H1 (cell line): ENCODE measurements at regions not wholly inside any gene's neighbourhood (a gene's known extent, or its start where the extent isn't known, plus 50 kb on each side); places are given as distances from the start of the nearest gene placed in this dataset.
A peak's percentile ranks its signal among the peaks of the same experiment; 100 is the strongest.

Source experiments
- CTCF ChIA-PET: fragments of 300-600 bp; sonication (Branson Sonifier 250); formaldehyde crosslinking; loops from one replicate; lab custom pipeline; 2021; ENCODE audit not compliant: partially characterized antibody; lab: Charles Lee
- POLR2A ChIA-PET: fragments of 300-600 bp; sonication (Branson Sonifier 250); formaldehyde crosslinking; loops from one replicate; lab custom pipeline; 2021; ENCODE audit warnings: inconsistent platforms; ENCODE audit not compliant: partially characterized antibody; lab: Charles Lee
- DNase-seq, 2 experiments: peaks; one replicate each; pipeline versions ENCODE4 v3.0.0 to v3.0.0-alpha.2; 2010 to 2022; ENCODE audit warnings: low spot score in 2 of 2, low read depth in 1 of 2, mixed read lengths in 1 of 2
- FAIRE-seq: peaks from 2 replicates; lab custom pipeline; 2011; peaks lifted over from hg19 to GRCh38; lab: Jason Lieb, UNC
- H2AFZ ChIP-seq: 2 replicates; pipeline ENCODE4 v1.8.1; 2012; ENCODE audit warnings: low read length, inconsistent platforms
- H2AK5ac ChIP-seq: 2 replicates; pipeline ENCODE4 v1.6.1; 2013; ENCODE audit warnings: low read depth, low read length
- H2BK120ac ChIP-seq: replicated peaks from 2 replicates; pipeline ENCODE3; 2013; ENCODE audit warnings: low read depth, low read length, inconsistent platforms
- H2BK12ac ChIP-seq: 2 replicates; pipeline ENCODE4 v1.6.1; 2013; ENCODE audit warnings: low read depth, low read length
- H2BK15ac ChIP-seq: 2 replicates; pipeline ENCODE4 v1.6.1; 2013; ENCODE audit warnings: low read length
- H2BK20ac ChIP-seq: 2 replicates; pipeline ENCODE4 v1.6.1; 2013; ENCODE audit warnings: low read length
- H2BK5ac ChIP-seq: 2 replicates; pipeline ENCODE4 v1.6.1; 2013; ENCODE audit warnings: low read depth, low read length
- H3K14ac ChIP-seq: 2 replicates; pipeline ENCODE4 v1.6.1; 2013; ENCODE audit warnings: inconsistent platforms; ENCODE audit not compliant: insufficient read length
- H3K18ac ChIP-seq: 2 replicates; pipeline ENCODE4 v1.6.1; 2013; ENCODE audit warnings: low read length; ENCODE audit errors: extremely low read depth
- H3K23ac ChIP-seq: 2 replicates; pipeline ENCODE4 v1.6.1; 2013; ENCODE audit warnings: inconsistent platforms; ENCODE audit not compliant: insufficient read length
- H3K23me2 ChIP-seq: 2 replicates; pipeline ENCODE4 v1.6.1; 2013; ENCODE audit warnings: low read depth, low read length
- H3K27ac ChIP-seq: 2 replicates; pipeline ENCODE4 v1.6.1; 2011; ENCODE audit warnings: low read depth, low read length, inconsistent platforms
- H3K27me3 ChIP-seq, 4 experiments: replicated peaks in 1 of 4; 1 replicate in 1 of 4; 2 replicates in 3 of 4; pipeline versions ENCODE4 v1.6.1 to v1.8.1; 2011 to 2013; ENCODE audit warnings: low read length in 3 of 4, mild to moderate bottlenecking in 3 of 4, inconsistent platforms in 2 of 4, mixed read lengths in 2 of 4, moderate library complexity in 1 of 4; ENCODE audit not compliant: control insufficient read depth in 3 of 4, insufficient read depth in 3 of 4; ENCODE audit errors: extremely low read depth in 1 of 4
- H3K36me3 ChIP-seq, 4 experiments: 2 replicates each; pipeline versions ENCODE4 v1.6.1 to v1.8.1; 2011 to 2013; ENCODE audit warnings: mild to moderate bottlenecking in 4 of 4, low read length in 3 of 4, moderate library complexity in 2 of 4, control low read depth in 1 of 4, inconsistent platforms in 1 of 4; ENCODE audit not compliant: insufficient read depth in 4 of 4, control insufficient read depth in 2 of 4
- H3K4ac ChIP-seq: replicated peaks from 2 replicates; pipeline ENCODE3; 2013; ENCODE audit warnings: low read length, low read depth, mixed read lengths, inconsistent platforms; ENCODE audit not compliant: insufficient read length
- H3K4me1 ChIP-seq, 4 experiments: replicated peaks in 1 of 4; 1 replicate in 1 of 4; 2 replicates in 3 of 4; pipeline versions ENCODE4 v1.6.1 to v1.8.1; 2011 to 2013; ENCODE audit warnings: low read length in 3 of 4, inconsistent platforms in 2 of 4, mixed read lengths in 1 of 4; ENCODE audit not compliant: insufficient read depth in 4 of 4, control insufficient read depth in 3 of 4
- H3K4me2 ChIP-seq, 2 experiments: 2 replicates each; pipeline versions ENCODE4 v1.6.1 to v1.8.1; 2011 to 2013; ENCODE audit warnings: low read depth in 2 of 2, low read length in 2 of 2, control low read depth in 1 of 2, inconsistent platforms in 1 of 2, mild to moderate bottlenecking in 1 of 2; ENCODE audit not compliant: insufficient read depth in 1 of 2
- H3K4me3 ChIP-seq, 4 experiments: fragments of 200-600, 300-600 bp in 1 of 4; sonication (generic), shearing (Covaris generic), sonication (Bioruptor Twin) in 1 of 4; 2 replicates each; pipeline versions ENCODE4 v1.5.1 to v1.8.1; 2011 to 2016; ENCODE audit warnings: low read length in 4 of 4, low read depth in 3 of 4, control low read depth in 2 of 4, inconsistent platforms in 2 of 4, mild to moderate bottlenecking in 2 of 4, mixed read lengths in 1 of 4, moderate library complexity in 1 of 4; ENCODE audit not compliant: insufficient read depth in 2 of 4; ENCODE audit errors: extremely low read depth in 1 of 4
- H3K56ac ChIP-seq: replicated peaks from 2 replicates; pipeline ENCODE3; 2013; ENCODE audit warnings: low read depth, mild to moderate bottlenecking, mixed read lengths, low read length, inconsistent platforms; ENCODE audit not compliant: insufficient read length
- H3K79me1 ChIP-seq: 2 replicates; pipeline ENCODE4 v1.6.1; 2013; ENCODE audit warnings: low read depth, low read length, control low read depth
- H3K79me2 ChIP-seq, 2 experiments: 2 replicates each; pipeline versions ENCODE4 v1.6.1 to v1.8.1; 2012 to 2013; ENCODE audit warnings: low read length in 2 of 2, mild to moderate bottlenecking in 2 of 2, inconsistent platforms in 1 of 2; ENCODE audit not compliant: insufficient read depth in 2 of 2, control insufficient read depth in 1 of 2
- H3K9ac ChIP-seq, 4 experiments: replicated peaks in 1 of 4; 1 replicate in 1 of 4; 2 replicates in 3 of 4; pipeline versions ENCODE4 v1.6.1 to v1.8.1; 2011 to 2013; ENCODE audit warnings: low read depth in 3 of 4, low read length in 3 of 4, control low read depth in 2 of 4, mild to moderate bottlenecking in 2 of 4, moderate library complexity in 2 of 4, inconsistent platforms in 1 of 4; ENCODE audit errors: extremely low read depth in 1 of 4
- H3K9me3 ChIP-seq, 2 experiments: 2 replicates each; pipeline versions ENCODE4 v1.6.1 to v1.8.1; 2012 to 2013; ENCODE audit warnings: mild to moderate bottlenecking in 2 of 2, moderate library complexity in 2 of 2, control low read depth in 1 of 2, inconsistent platforms in 1 of 2, low read depth in 1 of 2, low read length in 1 of 2, mixed read lengths in 1 of 2; ENCODE audit not compliant: insufficient read depth in 2 of 2
- H4K20me1 ChIP-seq, 2 experiments: replicated peaks in 1 of 2; 2 replicates each; pipeline versions ENCODE3 to v1.8.1; 2011 to 2013; ENCODE audit warnings: inconsistent platforms in 2 of 2, low read length in 2 of 2, mild to moderate bottlenecking in 1 of 2; ENCODE audit not compliant: insufficient read depth in 2 of 2, control insufficient read depth in 1 of 2
- H4K5ac ChIP-seq: 2 replicates; pipeline ENCODE4 v1.6.1; 2013; ENCODE audit warnings: low read length, low read depth, mixed read lengths, inconsistent platforms; ENCODE audit not compliant: insufficient read length
- H4K8ac ChIP-seq: 2 replicates; pipeline ENCODE4 v1.8.0; 2013; ENCODE audit warnings: mild to moderate bottlenecking, moderate library complexity, low read length, inconsistent platforms; ENCODE audit not compliant: insufficient read depth; ENCODE audit errors: extremely low read depth
- H4K91ac ChIP-seq: replicated peaks from 2 replicates; pipeline ENCODE3; 2013; ENCODE audit warnings: low read length, mixed read lengths, inconsistent platforms; ENCODE audit not compliant: insufficient read length
- ASH2L ChIP-seq: fragments of 200-600, 300-600 bp; sonication (generic); IDR thresholded peaks from one replicate; pipeline ENCODE4 v1.7.1; 2017; ENCODE audit warnings: low read length
- BRCA1 ChIP-seq: IDR thresholded peaks from 2 replicates; pipeline ENCODE4 v1.6.1; 2012; ENCODE audit warnings: low read depth, low read length, improper control_type of control experiment
- CTBP2 ChIP-seq: IDR thresholded peaks from 2 replicates; pipeline ENCODE4 v1.7.0; 2011; ENCODE audit warnings: borderline replicate concordance, mild to moderate bottlenecking, moderate library complexity, mixed read lengths, low read length; ENCODE audit not compliant: insufficient read depth, insufficient read length
- EZH2 ChIP-seq: fragments of 200-600 bp; sonication (generic); IDR thresholded peaks from 2 replicates; pipeline ENCODE4 v1.7.1; 2012; ENCODE audit warnings: low read depth, mild to moderate bottlenecking, moderate library complexity, low read length, inconsistent platforms; ENCODE audit not compliant: severe bottlenecking
- GTF2F1 ChIP-seq: IDR thresholded peaks from 2 replicates; pipeline ENCODE4 v1.6.1; 2012; ENCODE audit warnings: low read depth, low read length, improper control_type of control experiment, borderline replicate concordance
- PHF8 ChIP-seq: fragments of 200-600 bp; sonication (generic); conservative IDR thresholded peaks from 2 replicates; pipeline ENCODE4 v1.7.1; 2012; ENCODE audit warnings: low read depth, mild to moderate bottlenecking, inconsistent platforms, low read length, moderate library complexity
- POLR2A ChIP-seq, 2 experiments: IDR thresholded peaks; 1 replicate in 1 of 2; 2 replicates in 1 of 2; pipeline ENCODE4 v1.6.1; 2011; ENCODE audit warnings: low read depth in 2 of 2, low read length in 2 of 2, mild to moderate bottlenecking in 2 of 2; ENCODE audit errors: control extremely low read depth in 1 of 2
- POU5F1 ChIP-seq: IDR thresholded peaks from 2 replicates; pipeline ENCODE4 v1.6.1; 2011; ENCODE audit warnings: low read depth, mild to moderate bottlenecking, low read length, moderate library complexity
- RAD21 ChIP-seq, 2 experiments: IDR thresholded peaks in 1 of 2; conservative IDR thresholded peaks in 1 of 2; 2 replicates each; pipeline ENCODE4 v1.6.1; 2011; ENCODE audit warnings: low read depth in 2 of 2, low read length in 2 of 2, improper control_type of control experiment in 1 of 2, inconsistent platforms in 1 of 2, mild to moderate bottlenecking in 1 of 2, moderate library complexity in 1 of 2
- RNF2 ChIP-seq: fragments of 200-900, 300-1000 bp; sonication (generic); IDR thresholded peaks from 2 replicates; pipeline ENCODE4 v1.7.1; 2016; ENCODE audit warnings: borderline replicate concordance, low read depth, mild to moderate bottlenecking, antibody characterized with exemption, low read length; ENCODE audit not compliant: poor library complexity, severe bottlenecking; ENCODE audit errors: missing control alignments
- SIN3A ChIP-seq, 2 experiments: IDR thresholded peaks in 1 of 2; conservative IDR thresholded peaks in 1 of 2; 2 replicates each; pipeline ENCODE4 v1.6.1; 2011 to 2012; ENCODE audit warnings: low read length in 2 of 2, improper control_type of control experiment in 1 of 2, low read depth in 1 of 2, mild to moderate bottlenecking in 1 of 2
- WGBS, 2 experiments: shearing (Covaris generic) in 1 of 2; methylation state at CpG; one replicate each; pipeline versions ENCODE4 v1.1.6 to v1.1.7; 2013 to 2015; ENCODE audit warnings: low lambda C conversion rate in 2 of 2, mixed read lengths in 2 of 2, inconsistent platforms in 1 of 2, low coverage in 1 of 2, missing lambda C conversion rate in 1 of 2; ENCODE audit not compliant: insufficient replicate concordance in 2 of 2, insufficient coverage in 1 of 2, insufficient read length in 1 of 2; ENCODE audit errors: extremely low coverage in 1 of 2, missing lambda C conversion rate in 1 of 2; 5-methylcytosine and 5-hydroxymethylcytosine counted together

DNA sequence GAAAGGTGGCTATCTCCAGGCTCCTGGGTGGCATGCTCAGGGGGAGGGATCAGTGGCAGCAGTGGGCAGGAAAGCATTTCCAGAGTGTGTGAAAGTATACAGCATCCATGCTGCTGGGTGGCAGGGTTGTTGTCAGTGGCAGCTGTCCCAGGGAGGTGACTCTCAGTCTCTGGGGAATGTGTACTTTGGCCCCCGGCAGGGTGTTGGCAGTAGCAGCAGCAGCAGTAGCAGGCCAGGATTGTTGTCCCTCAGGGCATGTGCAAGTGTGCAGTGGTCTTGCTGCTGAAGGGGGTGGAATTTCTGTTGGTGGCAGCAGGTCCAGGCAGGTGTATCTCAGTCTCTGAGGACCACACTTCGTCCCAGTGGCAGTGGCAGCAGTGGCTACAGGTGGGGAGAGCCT is 71.7 kb upstream of the GUCA2B start:
- peaks cover 0 to 1% of the 10 kb centered on the region in 2 experiments for H4K20me1 ChIP-seq
- no peak overlapping the region for H2BK20ac ChIP-seq
- no peak overlapping the region for H3K23ac ChIP-seq
- no peaks in the 10 kb centered on the region for H3K79me2 ChIP-seq
- H4K8ac ChIP-seq = peak overlapping the region; percentile 79; the same call in 1 of the 2 replicates
- no peak overlapping the region for H2AK5ac ChIP-seq
- H3K56ac ChIP-seq = no peak overlapping the region
- peak overlapping the region; percentile 80 for H3K14ac ChIP-seq
- no peak overlapping the region for H2BK120ac ChIP-seq
- no peaks in the 10 kb centered on the region for H3K79me1 ChIP-seq
- H3K27ac ChIP-seq = no peak overlapping the region
- DNase-seq (no peak), FAIRE-seq (no peak)
- POLR2A ChIA-PET = no interaction called here
- no peak overlapping the region for H2BK12ac ChIP-seq
- no peak overlapping the region for H4K5ac ChIP-seq
- no peak overlapping the region for H3K9ac ChIP-seq
- H3K18ac ChIP-seq = no peak overlapping the region
- no peaks in the 10 kb centered on the region for H3K27me3 ChIP-seq
- no peak overlapping the region for H2AFZ ChIP-seq
- no peak overlapping the region for H4K91ac ChIP-seq
- no peak overlapping the region for H2BK15ac ChIP-seq
- WGBS, 2 experiments = 86% methylated on average over 2 of the region's 2 CpGs; no CpG with 5 or more reads in 1 of the 2 experiments
- no peak overlapping the region for H3K4me3 ChIP-seq
- no peak overlapping the region for H3K4ac ChIP-seq
- no peak for TF ChIP-seq POU5F1
- no peak for TF ChIP-seq ASH2L
- TF ChIP-seq PHF8 = no peak
- TF ChIP-seq CTBP2 = no peak
- no peak for TF ChIP-seq BRCA1
- no peak for TF ChIP-seq RAD21 (IDR thresholded peaks at IDR 0.05 in 1 of 2, conservative IDR thresholded peaks at IDR 0.05 in 1 of 2; ENCODE audit: low read depth in 2 of 2, low read length in 2 of 2)
- no peak for TF ChIP-seq EZH2
- no peak for TF ChIP-seq GTF2F1
- no peak for TF ChIP-seq SIN3A (conservative IDR thresholded peaks at IDR 0.05 in 1 of 2, IDR thresholded peaks at IDR 0.05 in 1 of 2; ENCODE audit: low read depth in 1 of 2, low read length in 2 of 2)
- no peak for TF ChIP-seq RNF2
- no peak for TF ChIP-seq POLR2A (IDR thresholded peaks at IDR 0.05; ENCODE audit: control extremely low read depth in 1 of 2, low read depth in 2 of 2, low read length in 2 of 2)
- TF ChIP-seq, all 59 proteins: peak for 0
- Histone ChIP-seq H3K23me2 (no peaks in the 10 kb centered on the region), H2BK5ac (no peak overlapping the region), H3K4me1 (0 out of 7 replicates have a peak, but pooled peaks cover 0 to 2% (median 0%) of the 10 kb centered on the region in 4 experiments), H3K36me3 (no peaks in the 10 kb centered on the region), H3K9me3 (no peaks in the 10 kb centered on the region), H3K4me2 (no peak overlapping the region)
- CTCF ChIA-PET = no interaction called here
